Thyroid gland (tissue), 4 donors: ENCODE measurements at regions not wholly inside any gene's neighbourhood (a gene's known extent, or its start where the extent isn't known, plus 50 kb on each side); places are given as distances from the start of the nearest gene placed in this dataset.

Source experiments
- DNase-seq, 2 donors: peaks; one replicate each; pipeline ENCODE4 v3.0.0-alpha.2; 2019
- H3K27ac ChIP-seq, 3 donors: fragments of 200-600 bp; sonication (generic); 1 replicate in 2 of 3; 2 replicates in 1 of 3; pipeline ENCODE4 v1.5.1; 2016 to 2019; ENCODE audit warnings: mild to moderate bottlenecking in 1 of 3, moderate library complexity in 1 of 3
- H3K27me3 ChIP-seq: fragments of 200-600 bp; sonication (generic); one replicate; pipeline ENCODE4 v1.5.1; 2019
- H3K36me3 ChIP-seq, 2 donors: fragments of 200-600 bp; sonication (generic); one replicate each; pipeline ENCODE4 v1.5.1; 2016 to 2019
- H3K4me1 ChIP-seq, 2 donors: fragments of 200-600 bp; sonication (generic); one replicate each; pipeline ENCODE4 v1.5.1; 2017 to 2019
- H3K4me3 ChIP-seq, 3 donors: fragments of 200-600 bp; sonication (generic); replicated peaks in 1 of 3; 1 replicate in 2 of 3; 2 replicates in 1 of 3; pipeline ENCODE4 v1.5.1; 2016; ENCODE audit warnings: mild to moderate bottlenecking in 1 of 3
- H3K9me3 ChIP-seq: fragments of 200-600 bp; sonication (generic); one replicate; pipeline ENCODE4 v1.5.1; 2017
- POLR2A ChIP-seq, 2 donors: fragments of 450-650 bp; IDR thresholded peaks; one replicate each; pipeline ENCODE4 v1.6.1; 2017; ENCODE audit warnings: antibody characterized with exemption in 2 of 2, mild to moderate bottlenecking in 2 of 2, moderate library complexity in 1 of 2
- WGBS, 2 donors: methylation state at CpG; one replicate each; pipeline ENCODE4 v1.1.5; 2017; 5-methylcytosine and 5-hydroxymethylcytosine counted together
- intact Hi-C: fragments of 100-400 bp; cut with DNase I; formaldehyde crosslinking; loops from one replicate; pipeline ENCODE4 v1.15.1; 2023
- TF ChIP-seq, protein P1 (sequence below), 6 experiments: fragments of 200-600 bp in 3 of 6; fragments of 450-650 bp in 3 of 6; sonication (generic) in 3 of 6; IDR thresholded peaks; one replicate each; pipeline ENCODE4 v1.5.1; 2016 to 2019; ENCODE audit warnings: antibody characterized with exemption in 6 of 6, mild to moderate bottlenecking in 2 of 6, inconsistent platforms in 1 of 6, moderate library complexity in 1 of 6

GRCh38 chr5:143566139-143566538 lies 162.7 kb upstream of the NR3C1 start:
- DNase-seq, result no peak
- H3K4me3 ChIP-seq, result no peak overlapping the region
- H3K27me3 ChIP-seq, result no peaks in the 10 kb centered on the region
- WGBS, 2 donors, result 95 to 98% methylated on average over 2 of the region's 2 CpGs
- TF ChIP-seq POLR2A (IDR thresholded peaks at IDR 0.05), result no peak
- no peaks in the 10 kb centered on the region for H3K36me3 ChIP-seq
- no peaks in the 10 kb centered on the region for H3K4me1 ChIP-seq
- H3K27ac ChIP-seq, result no peak overlapping the region
- no peaks in the 10 kb centered on the region for H3K9me3 ChIP-seq
- intact Hi-C loops, result no loop called here

GRCh38 chr5:143564417-143564816 lies 160.9 kb upstream of the NR3C1 start:
- H3K36me3 ChIP-seq, result no peaks in the 10 kb centered on the region

DNA sequence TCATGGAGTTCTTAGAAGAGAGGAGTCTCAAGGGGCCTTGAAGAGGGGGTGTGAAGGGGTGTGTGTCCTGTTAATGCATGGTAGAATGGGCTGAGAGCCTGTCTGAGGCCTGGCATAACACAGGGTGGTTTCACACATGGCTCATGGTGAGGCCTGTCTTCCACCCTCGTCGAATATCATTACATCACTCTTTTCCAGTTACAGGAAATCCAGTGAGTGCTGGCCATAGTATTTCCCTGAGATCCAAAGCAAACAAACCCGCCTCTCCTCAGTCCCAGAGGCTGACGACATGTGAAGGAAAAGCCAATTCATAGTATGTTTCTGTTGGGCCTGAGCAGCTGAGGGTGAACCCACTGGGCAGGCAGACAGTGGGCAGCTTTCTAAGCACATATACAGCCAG lies 159.4 kb upstream of the NR3C1 start:
- no peaks in the 10 kb centered on the region for H3K4me1 ChIP-seq
- H3K9me3 ChIP-seq, result no peaks in the 10 kb centered on the region
- no peaks in the 10 kb centered on the region for H3K27me3 ChIP-seq
- H3K27ac ChIP-seq, result no peak overlapping the region
- no peak overlapping the region for H3K4me3 ChIP-seq
- no peaks in the 10 kb centered on the region for H3K36me3 ChIP-seq
- TF ChIP-seq, protein P1, sequence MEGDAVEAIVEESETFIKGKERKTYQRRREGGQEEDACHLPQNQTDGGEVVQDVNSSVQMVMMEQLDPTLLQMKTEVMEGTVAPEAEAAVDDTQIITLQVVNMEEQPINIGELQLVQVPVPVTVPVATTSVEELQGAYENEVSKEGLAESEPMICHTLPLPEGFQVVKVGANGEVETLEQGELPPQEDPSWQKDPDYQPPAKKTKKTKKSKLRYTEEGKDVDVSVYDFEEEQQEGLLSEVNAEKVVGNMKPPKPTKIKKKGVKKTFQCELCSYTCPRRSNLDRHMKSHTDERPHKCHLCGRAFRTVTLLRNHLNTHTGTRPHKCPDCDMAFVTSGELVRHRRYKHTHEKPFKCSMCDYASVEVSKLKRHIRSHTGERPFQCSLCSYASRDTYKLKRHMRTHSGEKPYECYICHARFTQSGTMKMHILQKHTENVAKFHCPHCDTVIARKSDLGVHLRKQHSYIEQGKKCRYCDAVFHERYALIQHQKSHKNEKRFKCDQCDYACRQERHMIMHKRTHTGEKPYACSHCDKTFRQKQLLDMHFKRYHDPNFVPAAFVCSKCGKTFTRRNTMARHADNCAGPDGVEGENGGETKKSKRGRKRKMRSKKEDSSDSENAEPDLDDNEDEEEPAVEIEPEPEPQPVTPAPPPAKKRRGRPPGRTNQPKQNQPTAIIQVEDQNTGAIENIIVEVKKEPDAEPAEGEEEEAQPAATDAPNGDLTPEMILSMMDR (IDR thresholded peaks at IDR 0.05), result no peak
- TF ChIP-seq POLR2A (IDR thresholded peaks at IDR 0.05), result no peak
- intact Hi-C loops, result no loop called here
- DNase-seq, result no peak
- WGBS, 2 donors, result 22 to 34% methylated on average over 4 of the region's 4 CpGs

More at GRCh38 chr5:143564417-143564816, 160.9 kb upstream of the NR3C1 start:
- Histone ChIP-seq H3K27me3 (no peaks in the 10 kb centered on the region), H3K9me3 (no peaks in the 10 kb centered on the region), H3K4me1 (no peaks in the 10 kb centered on the region), H3K4me3 (no peak overlapping the region), H3K27ac (no peak overlapping the region)
- intact Hi-C loops, result no loop called here
- no peak for DNase-seq
- TF ChIP-seq, protein P1 (IDR thresholded peaks at IDR 0.05), result no peak
- no peak for TF ChIP-seq POLR2A (IDR thresholded peaks at IDR 0.05)

DNA sequence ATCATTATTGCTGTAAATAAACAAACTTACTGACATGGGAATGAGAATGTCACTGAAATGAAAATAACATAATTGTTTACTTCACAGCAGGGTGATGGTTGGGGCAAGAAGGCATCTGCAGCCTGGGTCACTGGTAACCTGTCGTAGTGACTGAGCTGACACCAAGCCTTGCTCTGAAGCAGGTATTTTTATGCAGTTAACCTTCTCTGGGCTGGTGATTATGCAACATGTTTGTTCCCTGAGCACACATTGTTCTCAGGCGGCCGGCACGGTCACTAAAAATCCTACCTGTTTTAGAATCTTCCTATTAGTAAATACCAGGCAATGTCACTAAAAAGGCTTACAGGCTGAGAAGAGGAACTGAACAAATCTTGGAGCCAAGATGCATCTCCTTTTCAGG lies 157.7 kb upstream of the NR3C1 start:
- no peak for TF ChIP-seq POLR2A (IDR thresholded peaks at IDR 0.05)
- TF ChIP-seq, protein P1 (IDR thresholded peaks at IDR 0.05), result no peak
- H3K4me1 ChIP-seq, result no peaks in the 10 kb centered on the region
- no peak for DNase-seq
- H3K27ac ChIP-seq, result no peak overlapping the region
- no peak overlapping the region for H3K4me3 ChIP-seq
- H3K36me3 ChIP-seq, result no peaks in the 10 kb centered on the region
- WGBS, 2 donors, result 93 to 97% methylated on average over 4 of the region's 4 CpGs
- H3K9me3 ChIP-seq, result no peaks in the 10 kb centered on the region
- intact Hi-C loops, result no loop called here
- no peaks in the 10 kb centered on the region for H3K27me3 ChIP-seq

DNA sequence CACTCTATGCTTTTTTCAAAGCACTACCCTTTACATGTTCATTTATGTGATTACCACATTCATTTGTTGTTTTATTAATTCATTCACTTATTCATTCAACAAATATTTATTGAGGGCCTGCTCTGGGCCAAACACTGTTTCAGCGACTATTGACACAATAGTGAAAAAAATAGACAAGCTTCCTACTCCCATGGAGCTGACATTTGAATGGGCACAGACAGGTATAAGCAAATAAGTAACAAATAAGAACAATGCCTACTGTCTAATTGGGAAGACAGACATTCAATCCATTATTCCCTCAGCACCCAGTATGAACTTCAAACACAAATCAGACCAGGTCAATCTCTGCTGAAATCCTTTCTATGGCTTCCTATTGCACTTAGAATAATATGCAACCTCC lies 156.9 kb upstream of the NR3C1 start:
- 89 to 97% methylated on average over 1 of the region's 1 CpG for WGBS, 2 donors
- DNase-seq, result no peak
- H3K36me3 ChIP-seq, result no peaks in the 10 kb centered on the region

More for the DNA sequence above, 156.9 kb upstream of the NR3C1 start:
- Histone ChIP-seq H3K4me3 (no peak overlapping the region), H3K27me3 (no peaks in the 10 kb centered on the region), H3K9me3 (no peaks in the 10 kb centered on the region), H3K27ac (no peak overlapping the region), H3K4me1 (no peaks in the 10 kb centered on the region)
- TF ChIP-seq, protein P1 (IDR thresholded peaks at IDR 0.05), result no peak
- TF ChIP-seq POLR2A (IDR thresholded peaks at IDR 0.05), result no peak
- intact Hi-C loops, result no loop called here
